ENCODE measurements at regions not wholly inside any gene's neighbourhood (a gene's known extent, or its start where the extent isn't known, plus 50 kb on each side); places are given as distances from the start of the nearest gene placed in this dataset.

DNA sequence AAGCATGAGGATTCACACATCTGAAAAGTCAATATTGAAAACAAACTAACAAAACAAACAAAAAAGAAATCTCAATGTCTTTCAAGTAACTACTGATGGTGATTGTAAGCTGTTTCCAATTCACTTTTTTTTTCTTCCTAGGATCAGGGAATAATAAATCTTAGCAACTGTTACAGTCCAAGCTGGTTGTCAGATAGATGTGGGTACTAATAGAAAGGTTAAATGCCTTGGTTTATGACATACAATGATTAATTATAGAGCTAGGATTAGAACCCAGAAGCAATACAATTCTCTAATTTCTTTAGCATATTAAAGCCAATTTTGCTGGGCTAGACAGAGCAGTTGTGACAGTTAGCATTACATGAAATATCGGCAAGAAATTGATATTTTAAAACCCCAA is 1301.6 kb downstream of the EPHA7 start (continued):
- TF ChIP-seq, protein P1, sequence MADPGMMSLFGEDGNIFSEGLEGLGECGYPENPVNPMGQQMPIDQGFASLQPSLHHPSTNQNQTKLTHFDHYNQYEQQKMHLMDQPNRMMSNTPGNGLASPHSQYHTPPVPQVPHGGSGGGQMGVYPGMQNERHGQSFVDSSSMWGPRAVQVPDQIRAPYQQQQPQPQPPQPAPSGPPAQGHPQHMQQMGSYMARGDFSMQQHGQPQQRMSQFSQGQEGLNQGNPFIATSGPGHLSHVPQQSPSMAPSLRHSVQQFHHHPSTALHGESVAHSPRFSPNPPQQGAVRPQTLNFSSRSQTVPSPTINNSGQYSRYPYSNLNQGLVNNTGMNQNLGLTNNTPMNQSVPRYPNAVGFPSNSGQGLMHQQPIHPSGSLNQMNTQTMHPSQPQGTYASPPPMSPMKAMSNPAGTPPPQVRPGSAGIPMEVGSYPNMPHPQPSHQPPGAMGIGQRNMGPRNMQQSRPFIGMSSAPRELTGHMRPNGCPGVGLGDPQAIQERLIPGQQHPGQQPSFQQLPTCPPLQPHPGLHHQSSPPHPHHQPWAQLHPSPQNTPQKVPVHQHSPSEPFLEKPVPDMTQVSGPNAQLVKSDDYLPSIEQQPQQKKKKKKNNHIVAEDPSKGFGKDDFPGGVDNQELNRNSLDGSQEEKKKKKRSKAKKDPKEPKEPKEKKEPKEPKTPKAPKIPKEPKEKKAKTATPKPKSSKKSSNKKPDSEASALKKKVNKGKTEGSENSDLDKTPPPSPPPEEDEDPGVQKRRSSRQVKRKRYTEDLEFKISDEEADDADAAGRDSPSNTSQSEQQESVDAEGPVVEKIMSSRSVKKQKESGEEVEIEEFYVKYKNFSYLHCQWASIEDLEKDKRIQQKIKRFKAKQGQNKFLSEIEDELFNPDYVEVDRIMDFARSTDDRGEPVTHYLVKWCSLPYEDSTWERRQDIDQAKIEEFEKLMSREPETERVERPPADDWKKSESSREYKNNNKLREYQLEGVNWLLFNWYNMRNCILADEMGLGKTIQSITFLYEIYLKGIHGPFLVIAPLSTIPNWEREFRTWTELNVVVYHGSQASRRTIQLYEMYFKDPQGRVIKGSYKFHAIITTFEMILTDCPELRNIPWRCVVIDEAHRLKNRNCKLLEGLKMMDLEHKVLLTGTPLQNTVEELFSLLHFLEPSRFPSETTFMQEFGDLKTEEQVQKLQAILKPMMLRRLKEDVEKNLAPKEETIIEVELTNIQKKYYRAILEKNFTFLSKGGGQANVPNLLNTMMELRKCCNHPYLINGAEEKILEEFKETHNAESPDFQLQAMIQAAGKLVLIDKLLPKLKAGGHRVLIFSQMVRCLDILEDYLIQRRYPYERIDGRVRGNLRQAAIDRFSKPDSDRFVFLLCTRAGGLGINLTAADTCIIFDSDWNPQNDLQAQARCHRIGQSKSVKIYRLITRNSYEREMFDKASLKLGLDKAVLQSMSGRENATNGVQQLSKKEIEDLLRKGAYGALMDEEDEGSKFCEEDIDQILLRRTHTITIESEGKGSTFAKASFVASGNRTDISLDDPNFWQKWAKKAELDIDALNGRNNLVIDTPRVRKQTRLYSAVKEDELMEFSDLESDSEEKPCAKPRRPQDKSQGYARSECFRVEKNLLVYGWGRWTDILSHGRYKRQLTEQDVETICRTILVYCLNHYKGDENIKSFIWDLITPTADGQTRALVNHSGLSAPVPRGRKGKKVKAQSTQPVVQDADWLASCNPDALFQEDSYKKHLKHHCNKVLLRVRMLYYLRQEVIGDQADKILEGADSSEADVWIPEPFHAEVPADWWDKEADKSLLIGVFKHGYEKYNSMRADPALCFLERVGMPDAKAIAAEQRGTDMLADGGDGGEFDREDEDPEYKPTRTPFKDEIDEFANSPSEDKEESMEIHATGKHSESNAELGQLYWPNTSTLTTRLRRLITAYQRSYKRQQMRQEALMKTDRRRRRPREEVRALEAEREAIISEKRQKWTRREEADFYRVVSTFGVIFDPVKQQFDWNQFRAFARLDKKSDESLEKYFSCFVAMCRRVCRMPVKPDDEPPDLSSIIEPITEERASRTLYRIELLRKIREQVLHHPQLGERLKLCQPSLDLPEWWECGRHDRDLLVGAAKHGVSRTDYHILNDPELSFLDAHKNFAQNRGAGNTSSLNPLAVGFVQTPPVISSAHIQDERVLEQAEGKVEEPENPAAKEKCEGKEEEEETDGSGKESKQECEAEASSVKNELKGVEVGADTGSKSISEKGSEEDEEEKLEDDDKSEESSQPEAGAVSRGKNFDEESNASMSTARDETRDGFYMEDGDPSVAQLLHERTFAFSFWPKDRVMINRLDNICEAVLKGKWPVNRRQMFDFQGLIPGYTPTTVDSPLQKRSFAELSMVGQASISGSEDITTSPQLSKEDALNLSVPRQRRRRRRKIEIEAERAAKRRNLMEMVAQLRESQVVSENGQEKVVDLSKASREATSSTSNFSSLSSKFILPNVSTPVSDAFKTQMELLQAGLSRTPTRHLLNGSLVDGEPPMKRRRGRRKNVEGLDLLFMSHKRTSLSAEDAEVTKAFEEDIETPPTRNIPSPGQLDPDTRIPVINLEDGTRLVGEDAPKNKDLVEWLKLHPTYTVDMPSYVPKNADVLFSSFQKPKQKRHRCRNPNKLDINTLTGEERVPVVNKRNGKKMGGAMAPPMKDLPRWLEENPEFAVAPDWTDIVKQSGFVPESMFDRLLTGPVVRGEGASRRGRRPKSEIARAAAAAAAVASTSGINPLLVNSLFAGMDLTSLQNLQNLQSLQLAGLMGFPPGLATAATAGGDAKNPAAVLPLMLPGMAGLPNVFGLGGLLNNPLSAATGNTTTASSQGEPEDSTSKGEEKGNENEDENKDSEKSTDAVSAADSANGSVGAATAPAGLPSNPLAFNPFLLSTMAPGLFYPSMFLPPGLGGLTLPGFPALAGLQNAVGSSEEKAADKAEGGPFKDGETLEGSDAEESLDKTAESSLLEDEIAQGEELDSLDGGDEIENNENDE (IDR thresholded peaks at IDR 0.05; ENCODE audit: insufficient replicate concordance, low read length): no peak
- TF ChIP-seq POLR2A (IDR thresholded peaks at IDR 0.05; ENCODE audit: control extremely low read depth in 1 of 2, low read depth in 2 of 2, low read length in 2 of 2) (no peak), SAP30 (IDR thresholded peaks at IDR 0.05; ENCODE audit: insufficient read depth, insufficient replicate concordance, low read length) (no peak), BACH1 (IDR thresholded peaks at IDR 0.05; ENCODE audit: low read length) (no peak), TCF12 (IDR thresholded peaks at IDR 0.05; ENCODE audit: low read depth, low read length) (no peak), CBX8 (IDR thresholded peaks at IDR 0.05; ENCODE audit: borderline replicate concordance, low read depth, low read length) (no peak), HDAC6 (IDR thresholded peaks at IDR 0.05; ENCODE audit: low read depth, low read length) (no peak), EZH2 (IDR thresholded peaks at IDR 0.05; ENCODE audit: low read depth, low read length, severe bottlenecking) (no peak)
- TF ChIP-seq, protein P2, sequence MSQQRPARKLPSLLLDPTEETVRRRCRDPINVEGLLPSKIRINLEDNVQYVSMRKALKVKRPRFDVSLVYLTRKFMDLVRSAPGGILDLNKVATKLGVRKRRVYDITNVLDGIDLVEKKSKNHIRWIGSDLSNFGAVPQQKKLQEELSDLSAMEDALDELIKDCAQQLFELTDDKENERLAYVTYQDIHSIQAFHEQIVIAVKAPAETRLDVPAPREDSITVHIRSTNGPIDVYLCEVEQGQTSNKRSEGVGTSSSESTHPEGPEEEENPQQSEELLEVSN (IDR thresholded peaks at IDR 0.05): no peak

Measured in H1 (cell line).